ENCODE measurements at regions not wholly inside any gene's neighbourhood (a gene's known extent, or its start where the extent isn't known, plus 50 kb on each side); places are given as distances from the start of the nearest gene placed in this dataset.

DNA sequence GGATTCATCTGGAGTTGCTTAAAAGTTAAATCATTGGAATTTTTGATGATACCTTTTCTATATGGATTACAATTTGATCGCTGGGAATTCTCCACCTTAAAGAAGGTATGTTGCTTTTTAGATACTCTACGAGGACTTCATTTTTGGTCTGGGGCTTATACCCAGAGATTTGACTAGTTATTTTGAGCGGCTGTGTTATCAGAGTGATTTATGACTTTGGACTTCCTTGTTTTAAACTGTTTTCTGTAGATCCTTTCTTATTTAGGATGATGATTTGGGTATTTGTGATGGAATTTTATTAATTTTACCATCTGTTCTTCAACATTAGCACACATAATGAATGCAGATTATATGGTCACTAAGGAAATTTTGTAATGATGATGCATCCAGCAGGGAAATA is 75.2 kb downstream of the SOX4 start:
- TF ChIP-seq, protein P1, sequence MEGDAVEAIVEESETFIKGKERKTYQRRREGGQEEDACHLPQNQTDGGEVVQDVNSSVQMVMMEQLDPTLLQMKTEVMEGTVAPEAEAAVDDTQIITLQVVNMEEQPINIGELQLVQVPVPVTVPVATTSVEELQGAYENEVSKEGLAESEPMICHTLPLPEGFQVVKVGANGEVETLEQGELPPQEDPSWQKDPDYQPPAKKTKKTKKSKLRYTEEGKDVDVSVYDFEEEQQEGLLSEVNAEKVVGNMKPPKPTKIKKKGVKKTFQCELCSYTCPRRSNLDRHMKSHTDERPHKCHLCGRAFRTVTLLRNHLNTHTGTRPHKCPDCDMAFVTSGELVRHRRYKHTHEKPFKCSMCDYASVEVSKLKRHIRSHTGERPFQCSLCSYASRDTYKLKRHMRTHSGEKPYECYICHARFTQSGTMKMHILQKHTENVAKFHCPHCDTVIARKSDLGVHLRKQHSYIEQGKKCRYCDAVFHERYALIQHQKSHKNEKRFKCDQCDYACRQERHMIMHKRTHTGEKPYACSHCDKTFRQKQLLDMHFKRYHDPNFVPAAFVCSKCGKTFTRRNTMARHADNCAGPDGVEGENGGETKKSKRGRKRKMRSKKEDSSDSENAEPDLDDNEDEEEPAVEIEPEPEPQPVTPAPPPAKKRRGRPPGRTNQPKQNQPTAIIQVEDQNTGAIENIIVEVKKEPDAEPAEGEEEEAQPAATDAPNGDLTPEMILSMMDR (IDR thresholded peaks at IDR 0.05) = no peak
- no peak for TF ChIP-seq POLR2A (IDR thresholded peaks at IDR 0.05)

All from adrenal gland (tissue), 5 donors.